Stimulated activated CD4-positive, alpha-beta T cell treated with anti-CD3 and anti-CD28 coated beads, TNF-alpha, amount 100 ng/mL, for 1 hour (primary cell): ENCODE measurements at regions not wholly inside any gene's neighbourhood (a gene's known extent, or its start where the extent isn't known, plus 50 kb on each side); places are given as distances from the start of the nearest gene placed in this dataset.
A peak's percentile ranks its signal among the peaks of the same experiment; 100 is the strongest.

Experiments
- DNase-seq, 3 donors: peaks; one replicate each; pipeline ENCODE4 v3.0.0-alpha.2; 2020; ENCODE audit warnings: low read depth in 3 of 3, low spot score in 1 of 3

DNA sequence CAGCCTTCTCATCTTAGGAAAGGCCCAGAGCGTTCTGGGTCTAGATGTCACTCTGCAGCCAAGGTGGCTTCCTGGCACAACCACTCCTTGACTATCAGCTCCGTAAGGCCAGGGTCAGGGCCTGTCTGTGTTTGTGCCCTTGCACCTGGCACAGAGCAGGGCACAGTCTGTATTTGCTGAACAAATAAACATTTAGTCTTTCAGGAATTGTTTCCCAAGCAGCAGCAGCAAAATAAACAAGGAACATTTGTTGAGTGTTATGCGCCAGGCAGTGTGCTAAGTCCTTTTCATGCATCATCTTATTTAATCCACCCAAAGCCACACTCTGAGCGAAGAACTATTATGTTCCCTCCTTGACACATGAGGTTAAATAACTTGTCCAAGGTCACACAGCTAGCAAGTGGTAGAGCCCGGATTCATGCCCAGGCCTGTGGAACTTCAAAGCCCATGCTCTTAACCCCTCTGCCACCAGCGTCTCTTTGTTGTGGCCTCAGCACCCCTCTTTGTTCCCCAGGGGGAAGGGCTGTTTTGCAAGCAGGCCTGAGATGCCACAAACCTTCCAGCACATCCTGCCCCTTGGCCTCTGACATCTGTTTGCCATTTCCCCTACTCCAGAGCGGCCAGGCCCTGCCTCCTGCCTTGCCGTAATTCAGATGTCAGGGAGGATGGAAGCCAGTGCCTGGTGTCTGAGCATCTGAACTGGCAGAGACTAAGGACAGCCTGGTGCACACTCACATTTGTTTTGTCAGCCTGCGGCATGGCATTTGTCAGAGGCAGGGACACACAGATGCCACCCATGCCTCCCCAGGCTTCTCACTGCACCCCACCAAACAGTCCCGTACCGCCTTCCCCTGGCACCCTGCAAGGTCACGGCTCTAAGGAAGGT, 325.8 kb upstream of the ZMIZ1 start:
- DNase-seq: no peak

DNA sequence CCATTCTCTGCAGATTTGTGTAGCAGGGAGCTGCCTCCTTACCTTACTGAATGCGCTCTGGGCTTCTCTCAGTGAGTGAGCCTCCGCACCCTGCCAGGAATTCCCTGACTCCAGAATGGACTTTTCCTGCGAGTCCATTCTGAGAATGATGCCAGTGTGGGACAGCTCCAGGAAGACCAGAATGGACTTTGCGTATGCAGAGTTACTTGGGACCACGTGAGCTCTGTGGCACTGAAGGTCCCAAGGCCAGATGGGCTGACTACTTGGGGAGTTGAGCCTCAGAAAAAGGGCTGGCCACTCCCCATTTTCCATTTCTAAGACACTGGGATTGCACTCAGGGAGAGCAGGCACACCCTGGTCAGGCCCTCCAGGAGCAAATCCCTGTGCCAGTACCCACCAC, 324.7 kb upstream of the ZMIZ1 start:
- no peak for DNase-seq

DNA sequence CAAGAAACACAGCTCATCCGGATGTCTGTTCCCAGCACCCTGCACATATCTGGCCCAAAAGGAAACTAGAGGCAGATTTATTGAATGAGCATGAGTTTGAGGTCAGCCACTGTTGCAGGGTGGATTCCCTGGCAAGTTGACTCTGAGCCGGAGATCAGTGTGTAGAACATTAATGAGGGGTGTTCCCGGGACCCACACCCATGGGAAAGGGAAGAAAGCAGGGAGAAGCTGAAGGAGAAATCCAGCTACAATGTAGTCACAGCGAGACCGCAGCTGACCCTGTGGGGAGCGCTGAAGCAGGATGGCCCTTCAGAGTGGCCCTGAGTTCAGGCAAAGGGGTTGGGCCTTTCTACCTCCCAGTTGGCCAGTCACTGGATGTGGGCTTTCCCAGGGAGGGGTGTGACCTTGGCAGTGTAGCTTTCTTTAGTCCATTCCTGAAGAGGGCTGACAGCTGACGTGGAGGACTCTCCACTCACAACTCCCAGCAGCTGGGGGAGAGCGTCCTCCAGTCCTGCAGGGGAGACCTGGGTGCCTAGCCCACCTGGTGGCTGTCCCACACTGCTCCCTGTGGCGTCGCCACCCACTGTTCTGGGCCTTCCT, 324.2 kb upstream of the ZMIZ1 start:
- DNase-seq: no peak

DNA sequence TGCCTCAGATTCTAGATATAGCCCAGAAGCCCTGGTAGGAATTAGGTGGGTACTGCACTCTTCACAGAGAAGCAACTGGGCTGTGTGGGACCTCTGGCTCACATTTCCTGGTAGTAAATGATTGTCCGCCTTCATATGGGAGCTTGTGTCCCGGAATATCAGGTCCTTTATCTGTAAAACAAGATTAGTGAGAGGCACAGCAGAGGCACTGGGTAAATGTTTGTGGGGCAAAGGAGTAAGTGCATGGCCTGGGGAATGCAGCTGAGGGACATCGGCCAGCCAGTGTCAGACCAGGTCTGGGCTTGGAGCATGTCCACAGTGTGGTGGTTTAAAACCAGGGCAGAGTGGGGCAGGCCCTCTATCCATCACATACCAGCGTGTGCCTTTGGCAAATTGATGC, 323.3 kb upstream of the ZMIZ1 start:
- DNase-seq: no peak

DNA sequence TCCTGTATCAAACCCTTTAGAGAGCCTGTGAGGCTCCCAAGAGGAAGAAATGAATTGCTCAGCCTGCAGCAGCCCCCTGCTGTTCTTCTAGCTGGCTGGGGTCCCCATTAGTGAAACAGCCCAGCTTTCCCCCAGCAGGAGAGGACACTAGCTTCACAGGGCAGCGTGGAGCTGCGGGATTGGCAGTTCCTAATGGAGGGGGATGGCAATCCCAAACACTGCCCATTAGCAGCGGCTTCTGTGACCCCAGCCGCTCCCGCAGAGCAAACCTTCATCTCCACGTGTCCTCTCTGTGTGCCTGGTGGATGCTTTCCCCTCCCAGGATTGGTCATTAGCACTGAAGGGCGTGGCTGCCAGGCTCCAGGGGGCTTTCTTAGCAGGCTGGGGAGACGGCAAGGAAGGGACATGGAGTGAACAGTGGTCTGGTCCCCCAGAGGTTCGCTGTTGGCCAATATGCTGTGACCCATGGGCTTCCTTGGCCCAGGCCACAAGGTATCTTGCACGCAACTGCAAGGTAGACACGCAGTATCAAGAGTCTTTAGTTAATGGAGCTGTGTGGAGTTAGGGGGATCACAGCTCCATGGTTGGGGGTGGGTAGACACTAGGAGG, 322.5 kb upstream of the ZMIZ1 start:
- DNase-seq: no peak

DNA sequence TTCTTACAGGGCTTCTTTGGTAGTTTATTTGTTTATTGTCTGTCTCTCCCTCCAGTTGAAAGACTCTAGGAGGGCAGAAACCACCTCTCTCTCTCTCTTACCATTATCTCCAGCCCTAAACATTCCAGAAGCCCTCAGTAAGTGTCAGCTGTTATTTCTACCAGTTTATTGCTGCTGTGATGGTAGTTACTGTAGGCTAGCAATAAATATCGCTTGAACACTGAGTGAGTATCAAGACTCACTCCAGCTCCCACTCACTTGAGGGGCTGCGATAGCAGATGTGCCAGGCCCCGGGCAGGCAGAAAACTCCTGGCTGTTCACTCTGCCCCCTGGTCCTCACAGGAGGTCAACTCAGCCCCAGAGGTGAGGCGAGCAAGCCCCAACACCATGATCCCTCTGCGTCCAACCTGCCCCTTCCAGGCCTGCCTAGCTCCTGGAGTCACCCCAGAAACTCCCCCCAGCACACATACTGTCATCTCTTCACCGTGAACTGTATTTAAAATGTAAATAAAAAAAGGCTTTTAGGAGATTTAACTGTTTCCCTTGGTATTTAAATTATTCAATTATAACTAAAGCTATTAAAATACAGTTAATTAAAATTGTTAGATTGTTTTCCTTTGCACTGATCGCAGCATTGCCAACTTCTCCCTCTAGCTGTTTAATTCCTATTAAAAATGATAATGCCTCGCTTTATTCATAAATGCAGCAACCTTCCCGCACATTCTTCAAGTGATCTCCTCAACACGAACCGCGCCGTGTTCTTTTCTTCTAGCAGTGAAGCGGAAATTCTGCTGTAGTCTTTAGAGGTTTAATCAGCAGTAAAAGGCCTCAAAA, 321.1 kb upstream of the ZMIZ1 start:
- DNase-seq: no peak

DNA sequence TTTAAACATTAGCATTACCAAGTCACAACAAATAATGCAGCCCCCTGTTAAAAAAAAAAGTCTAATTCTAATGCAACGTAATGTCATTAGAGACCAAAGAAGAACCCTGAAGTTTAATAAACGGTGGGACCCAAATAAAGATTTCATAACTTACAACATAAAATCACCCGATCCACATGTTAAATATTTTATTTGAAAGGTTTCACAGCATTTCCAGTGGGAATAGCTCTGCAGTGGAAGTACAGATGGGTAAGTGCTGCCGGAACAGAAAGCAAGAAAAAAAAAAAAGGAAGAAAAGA, 320.6 kb upstream of the ZMIZ1 start:
- DNase-seq: no peak

DNA sequence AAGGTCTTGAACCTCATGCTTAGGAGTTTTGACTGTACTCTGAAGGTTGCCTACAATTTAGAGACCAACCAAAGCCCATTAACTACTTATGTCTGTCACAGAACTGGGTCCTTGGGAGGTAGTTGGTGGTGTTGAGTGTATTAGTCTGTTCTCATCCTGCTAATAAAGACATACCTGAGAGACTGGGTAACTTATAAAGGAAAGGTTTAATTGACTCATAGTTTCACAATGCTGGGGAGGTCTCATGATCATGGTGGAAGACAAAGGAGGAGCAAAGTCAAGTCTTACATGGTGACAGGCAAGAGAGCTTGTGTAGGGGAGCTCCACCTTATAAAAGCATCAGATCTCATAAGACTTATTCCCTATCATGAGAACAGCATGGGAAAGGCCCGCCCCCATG, 319.6 kb upstream of the ZMIZ1 start:
- DNase-seq: no peak

DNA sequence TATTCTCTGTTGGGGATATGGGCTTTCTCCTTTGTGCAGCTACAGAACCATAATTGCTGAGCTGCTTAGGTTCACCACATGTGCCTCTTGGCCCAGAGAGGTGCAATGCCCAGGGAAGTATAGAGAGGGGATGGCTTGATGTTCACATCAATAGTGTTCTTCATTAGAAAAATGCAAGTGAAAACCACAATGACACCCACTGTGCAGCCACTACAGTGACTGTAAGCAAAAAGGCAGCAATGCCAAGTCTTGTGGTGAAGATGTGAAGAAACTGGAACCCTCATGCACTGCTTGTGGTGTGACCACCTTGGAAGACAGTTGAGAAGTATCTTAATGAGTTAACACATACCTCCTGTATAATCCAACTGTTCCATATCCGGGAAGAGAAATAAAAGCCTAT, 318.9 kb upstream of the ZMIZ1 start:
- DNase-seq: no peak

DNA sequence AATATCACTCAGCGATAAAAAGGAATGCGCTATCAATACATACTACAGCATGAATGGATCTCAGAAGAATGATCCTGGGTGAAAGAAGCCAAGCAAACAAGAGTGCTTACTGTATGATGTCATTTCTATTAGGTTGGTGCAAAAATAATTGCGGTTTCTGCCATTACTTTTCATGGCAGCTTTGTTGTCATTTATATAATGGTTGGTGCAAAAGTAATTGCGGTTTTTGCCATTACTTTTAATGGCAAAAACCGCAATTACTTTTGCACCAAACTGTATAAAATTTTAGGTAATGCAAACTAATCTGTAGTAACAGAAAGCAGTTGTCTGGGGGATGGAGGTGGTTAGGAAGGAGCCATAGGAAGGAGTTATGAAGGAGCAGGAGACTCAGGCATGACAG, 318.3 kb upstream of the ZMIZ1 start:
- DNase-seq: no peak

DNA sequence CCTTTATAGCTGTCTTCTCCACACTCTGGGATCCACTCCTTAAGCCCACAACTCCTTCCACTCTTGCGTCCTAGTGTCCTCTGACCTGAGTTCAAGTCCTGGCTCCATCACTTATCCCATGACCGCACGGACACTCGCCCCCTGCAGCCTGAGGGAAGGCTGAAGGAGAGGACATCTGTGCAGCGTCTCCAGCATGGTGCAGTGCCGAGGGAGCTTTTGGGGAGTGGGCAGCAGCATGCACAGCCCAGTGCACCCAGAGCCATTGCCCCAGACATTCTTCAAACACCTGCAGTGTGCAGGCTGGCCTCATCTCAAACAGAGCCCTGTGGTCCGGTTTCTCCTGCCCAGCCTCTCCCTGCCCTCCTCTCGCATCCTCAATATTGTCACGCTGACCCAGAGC, 317.1 kb upstream of the ZMIZ1 start:
- no peak for DNase-seq

DNA sequence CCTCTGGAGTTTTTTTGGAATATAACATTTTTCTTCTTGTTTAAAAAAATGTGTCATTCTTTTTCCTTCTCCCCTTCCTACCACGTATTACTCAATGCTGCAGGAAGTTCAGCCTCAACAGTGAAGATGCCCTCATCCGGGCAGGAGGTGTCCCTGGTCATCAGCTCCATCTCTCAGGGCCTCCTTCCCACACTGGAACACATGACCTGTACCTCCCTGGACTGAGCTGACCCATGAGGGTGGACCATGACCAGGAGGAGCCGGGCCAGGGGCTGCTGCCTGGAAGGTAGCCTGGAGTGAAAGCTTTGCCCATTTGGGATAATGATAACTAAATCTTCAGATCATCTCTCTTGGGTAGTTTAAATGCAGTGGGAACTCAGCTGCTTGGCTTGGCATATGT, 316.5 kb upstream of the ZMIZ1 start:
- DNase-seq: no peak

DNA sequence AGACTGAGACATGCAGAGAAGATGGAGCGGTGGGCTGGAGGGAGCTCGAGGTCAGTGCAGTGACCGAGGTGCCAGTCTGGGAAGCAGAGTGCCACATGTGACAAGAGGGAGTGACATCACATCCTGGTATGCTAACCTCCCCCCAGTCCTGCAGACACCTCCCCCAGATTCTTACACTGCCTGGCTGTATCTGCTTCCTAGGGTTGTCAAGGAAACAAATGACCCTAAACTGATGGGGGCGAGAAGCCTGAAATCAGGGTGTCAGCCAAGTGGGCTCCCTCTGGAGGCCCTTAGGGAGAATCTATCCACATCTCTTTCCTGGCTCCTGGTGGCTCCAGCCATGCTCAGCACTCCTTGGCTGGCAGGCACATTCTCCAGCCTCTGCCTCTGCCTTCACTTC, 316.1 kb upstream of the ZMIZ1 start:
- no peak for DNase-seq

DNA sequence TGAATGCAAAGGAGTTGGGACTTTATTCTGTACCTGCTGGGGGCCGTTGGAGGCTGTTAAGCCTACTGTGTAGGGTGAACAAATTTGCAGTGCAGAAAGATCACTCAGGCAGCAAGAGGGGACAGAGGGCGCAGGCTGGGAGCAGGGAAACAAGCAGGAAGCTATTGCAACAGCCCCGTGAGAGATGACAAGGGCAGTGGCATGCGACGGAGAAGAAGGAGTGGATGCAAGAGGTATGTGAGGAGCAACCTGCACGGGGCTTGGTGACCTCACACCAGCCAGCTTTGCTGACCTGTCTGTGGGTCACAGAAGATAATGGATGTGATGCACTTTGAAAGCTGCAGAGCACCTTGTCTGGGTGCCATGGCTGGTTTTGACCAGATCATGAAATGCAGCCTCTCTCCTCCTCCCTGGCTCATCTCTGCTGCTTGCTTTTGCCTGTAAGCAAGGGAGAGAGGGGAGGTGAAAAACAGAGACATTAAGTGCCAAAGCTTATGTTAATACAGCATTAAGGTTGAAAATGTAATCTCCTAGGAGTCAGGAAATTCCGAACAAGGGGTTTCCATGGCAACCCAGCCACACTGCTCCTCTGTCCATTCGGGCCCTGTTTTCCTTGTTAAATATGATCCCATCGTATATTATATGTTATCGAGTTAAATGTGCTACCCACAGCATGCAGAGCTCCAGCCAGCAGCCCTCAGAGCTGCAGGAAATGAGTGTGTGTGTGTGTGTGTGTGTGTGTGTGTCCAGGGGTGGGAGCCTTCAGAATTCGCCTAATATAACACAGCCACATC, 314.3 kb upstream of the ZMIZ1 start:
- no peak for DNase-seq

DNA sequence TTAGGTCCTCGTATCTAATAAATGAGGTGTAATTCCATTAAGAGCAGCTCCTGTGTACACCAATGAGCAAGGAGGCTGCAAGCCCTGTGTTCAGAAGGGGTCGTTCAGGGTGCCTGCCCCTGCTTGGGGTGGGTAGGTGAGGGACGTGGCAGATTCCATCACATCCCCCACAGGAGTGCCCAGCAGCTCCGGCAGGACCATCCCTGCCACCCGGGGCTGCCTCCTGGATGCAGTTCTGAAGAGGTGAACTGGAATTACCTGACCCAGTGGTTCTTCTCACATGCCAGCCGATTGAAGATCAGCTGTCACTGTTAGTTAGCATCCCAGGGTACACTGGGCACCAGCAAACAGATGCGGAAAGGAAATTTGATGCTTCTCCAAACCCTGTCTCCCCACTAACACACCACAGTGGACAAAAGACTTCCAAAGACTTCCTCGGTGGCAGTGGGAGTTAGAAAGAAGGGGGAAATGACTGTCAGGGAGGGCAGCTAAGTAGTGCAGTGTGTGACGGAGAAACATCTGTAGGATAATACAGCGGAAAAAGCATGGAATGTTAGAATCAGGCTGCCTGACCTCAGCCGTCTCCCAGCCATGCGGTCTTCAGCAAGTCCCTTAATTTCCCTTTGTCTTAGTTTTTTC, 313.6 kb upstream of the ZMIZ1 start:
- no peak for DNase-seq

DNA sequence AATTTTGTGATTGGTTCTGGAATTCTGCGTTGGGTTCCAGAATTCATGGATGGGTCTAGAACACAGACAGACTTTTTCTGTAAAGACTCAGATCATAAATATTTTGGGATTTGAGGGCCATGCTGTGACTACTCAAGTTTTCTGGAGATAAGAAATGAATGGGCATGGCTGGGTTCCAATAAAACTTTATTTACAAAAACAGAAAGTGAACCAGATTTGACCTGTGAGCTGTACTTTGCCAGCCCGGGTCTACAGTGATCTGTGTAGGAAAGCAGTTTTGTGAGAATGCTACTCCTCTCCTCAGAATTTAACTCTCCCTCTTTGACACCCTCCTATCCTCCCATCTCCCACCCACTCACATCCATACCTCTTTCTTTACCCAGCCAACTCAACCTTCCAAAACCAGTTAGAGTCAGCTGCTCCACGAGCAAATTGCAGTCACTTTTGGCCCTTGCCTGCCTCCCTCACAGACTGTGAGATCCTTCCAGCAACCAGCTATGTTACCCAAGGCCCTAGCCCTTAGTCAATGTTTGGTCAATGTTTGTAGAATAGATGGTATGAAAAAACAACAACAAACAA, 312.8 kb upstream of the ZMIZ1 start:
- no peak for DNase-seq

DNA sequence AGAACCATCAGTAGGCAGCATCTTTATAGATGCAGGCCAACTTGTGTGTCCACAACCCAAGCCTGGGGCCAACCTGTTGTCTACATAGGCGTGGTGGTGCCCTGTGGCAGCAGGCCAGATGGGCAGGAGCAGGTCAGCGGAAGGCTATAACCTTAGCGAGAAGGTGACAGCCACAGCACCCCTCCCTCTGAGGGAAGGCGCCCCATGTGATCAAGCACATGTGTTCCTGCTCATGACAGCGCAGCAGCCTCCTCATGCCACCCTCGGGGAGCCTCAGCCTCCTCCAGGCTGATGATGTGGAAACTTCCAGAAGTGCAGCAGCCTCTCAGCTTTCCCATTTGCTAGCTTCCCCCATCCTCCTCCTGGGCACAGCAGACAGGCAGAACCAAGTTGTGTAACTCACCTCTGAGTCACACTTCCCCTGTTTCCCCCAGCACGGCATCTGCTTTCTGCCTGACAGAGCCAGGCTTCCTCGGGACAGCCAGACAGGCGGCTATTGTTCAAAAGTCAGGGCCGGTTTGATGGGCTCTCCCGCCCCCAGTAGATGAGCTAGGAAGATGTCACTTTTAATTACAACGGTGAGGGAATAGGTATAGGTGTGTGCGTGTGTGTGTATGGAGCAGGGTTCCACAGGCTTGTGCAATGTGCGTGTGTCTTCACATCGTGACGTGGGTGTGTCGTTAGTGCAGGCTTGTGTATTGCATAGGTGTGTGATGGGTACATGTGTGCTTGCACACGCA, 312.0 kb upstream of the ZMIZ1 start:
- DNase-seq: peak in 1 of 3 donors; percentile 3

DNA sequence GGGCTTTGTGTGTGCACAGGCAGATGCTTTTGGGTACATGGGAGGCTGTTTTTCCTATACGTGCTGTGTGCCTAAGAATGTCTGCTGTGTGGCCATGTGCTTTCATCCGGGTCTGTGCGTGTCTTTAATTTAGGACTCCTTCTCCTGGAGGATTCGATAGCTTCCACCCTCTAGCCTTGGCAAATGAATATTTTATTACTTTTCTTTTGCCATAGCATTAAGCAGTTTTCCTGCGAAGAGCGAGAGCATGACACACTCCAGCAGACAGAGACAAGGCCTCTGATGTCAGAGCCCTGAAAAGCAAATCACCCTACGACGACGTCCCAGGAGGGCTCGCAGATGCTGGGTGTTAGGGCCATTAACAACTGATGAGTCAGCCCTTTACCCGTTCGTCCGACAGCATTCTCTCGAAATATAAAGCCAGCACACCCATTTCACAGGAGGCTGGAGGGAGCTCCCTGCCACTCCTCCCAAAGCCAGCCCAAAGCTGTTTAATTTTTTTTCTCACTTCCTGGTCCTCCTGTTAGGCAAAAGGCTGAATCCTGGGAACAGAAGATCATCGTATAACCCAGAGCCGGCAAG, 311.3 kb upstream of the ZMIZ1 start:
- no peak for DNase-seq

DNA sequence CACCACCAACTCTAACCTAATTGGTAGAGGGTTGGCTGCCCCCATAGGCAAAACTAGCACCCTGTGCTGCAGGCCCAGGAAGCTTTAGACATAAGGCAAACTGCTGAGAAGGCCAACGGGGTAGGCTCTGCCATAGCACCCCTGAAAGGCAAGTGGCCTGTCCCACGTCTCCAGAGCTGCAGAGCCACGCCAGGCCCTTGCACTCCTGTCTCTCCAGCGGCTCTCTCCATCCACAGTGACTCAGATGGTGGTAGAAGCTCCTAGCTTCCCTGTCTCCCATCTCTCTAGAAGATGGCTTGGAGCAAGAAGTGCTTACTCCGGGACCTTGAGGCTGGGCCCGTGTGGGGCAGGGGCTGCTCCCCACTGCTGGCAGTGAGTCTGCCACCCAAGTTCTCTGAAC, 310.6 kb upstream of the ZMIZ1 start:
- DNase-seq: no peak
